Iris pigment epithelial cell (primary cell): ENCODE measurements at regions not wholly inside any gene's neighbourhood (a gene's known extent, or its start where the extent isn't known, plus 50 kb on each side); places are given as distances from the start of the nearest gene placed in this dataset.
A peak's percentile ranks its signal among the peaks of the same experiment; 100 is the strongest.

Source experiments
- DNase-seq: peaks from one replicate; pipeline ENCODE4 v3.0.0-alpha.2; 2011; ENCODE audit warnings: low read depth

DNA sequence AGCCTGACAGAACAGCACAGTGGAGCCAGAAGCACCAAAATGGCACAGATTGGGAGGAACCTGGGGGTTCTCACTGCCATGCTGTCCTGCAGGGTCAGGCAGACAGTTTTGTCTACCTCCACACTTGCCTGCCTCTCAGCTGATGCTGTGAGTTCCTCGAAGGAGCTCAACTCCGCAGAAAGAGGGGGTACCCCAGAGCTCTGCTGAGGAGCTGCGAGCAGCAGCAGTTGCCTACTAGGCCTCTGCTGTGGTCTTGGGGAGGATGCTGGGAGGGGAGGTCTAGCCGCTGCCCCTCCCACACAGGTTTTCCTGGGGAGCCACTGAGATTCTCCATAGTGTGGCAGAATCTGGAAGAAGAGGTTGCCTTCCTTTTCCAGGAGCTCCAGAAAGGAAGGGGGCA, 192.5 kb downstream of the FOXD2 start:
- DNase-seq, result no peak

DNA sequence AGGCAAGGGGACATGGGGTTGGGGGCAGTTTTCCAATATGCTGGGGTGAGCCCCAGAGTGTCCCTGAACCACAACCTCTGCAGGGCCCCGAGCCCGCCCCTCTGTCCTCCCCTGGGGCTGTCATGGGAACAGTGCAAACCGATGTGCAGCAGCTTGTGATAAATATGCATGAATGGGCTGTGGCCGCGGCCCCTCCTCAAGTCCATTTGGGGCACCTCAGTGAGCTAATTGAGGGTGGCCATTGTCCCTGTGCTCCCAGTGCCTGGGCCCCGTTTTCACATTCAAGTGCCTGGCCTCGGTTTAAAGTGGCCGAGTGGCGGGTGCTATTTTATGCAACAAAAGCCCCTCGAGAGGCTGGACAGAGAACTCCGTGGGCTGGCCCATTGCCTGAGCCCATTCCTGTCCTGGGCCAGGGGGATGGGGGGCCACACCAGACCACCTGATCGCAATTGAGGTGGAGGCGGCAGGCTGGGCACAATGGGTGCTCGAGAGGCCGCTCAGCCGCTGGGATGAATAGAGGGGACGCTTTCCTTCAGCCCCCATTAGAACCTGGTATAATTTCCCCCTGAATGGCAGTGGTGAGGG, 193.7 kb downstream of the FOXD2 start:
- no peak for DNase-seq

DNA sequence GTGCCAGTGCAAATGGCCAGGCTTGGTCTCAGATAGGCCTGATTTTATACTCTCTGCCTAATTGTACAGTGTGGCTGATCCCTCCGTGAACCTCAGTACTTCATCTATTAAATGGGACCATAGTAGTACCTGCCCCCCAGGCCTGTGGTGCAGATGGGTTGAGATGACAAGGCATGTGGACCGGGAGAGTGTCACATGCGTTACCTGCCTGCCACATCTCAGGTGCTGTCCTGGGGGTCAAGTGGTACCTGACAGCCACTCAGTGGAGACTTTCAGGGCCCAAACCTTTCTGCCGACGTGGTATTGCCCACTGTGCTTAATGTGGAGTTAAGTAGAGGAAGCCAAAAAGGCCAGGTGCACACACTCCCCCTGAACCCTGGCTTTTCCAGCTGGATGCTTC, 197.3 kb downstream of the FOXD2 start:
- DNase-seq, result no peak

DNA sequence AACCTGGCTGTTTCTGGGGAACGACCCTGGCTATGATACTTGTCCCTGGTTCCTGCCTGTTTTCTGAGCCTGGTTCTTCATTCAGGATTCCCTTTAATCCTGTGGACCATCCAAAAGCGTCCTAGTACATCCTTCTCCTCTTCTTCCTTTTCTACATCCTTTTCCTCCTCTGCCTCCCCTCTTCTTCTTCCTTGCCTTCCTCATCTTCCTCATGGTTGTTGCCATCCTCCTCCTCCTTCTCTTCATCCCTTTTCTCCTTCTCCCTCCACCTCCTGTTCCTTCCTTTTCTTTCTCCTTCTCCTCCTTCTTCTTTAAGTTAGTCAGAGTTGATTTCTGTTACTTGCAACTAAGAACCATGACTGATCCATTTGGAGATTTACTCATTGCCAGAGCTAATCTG, 197.8 kb downstream of the FOXD2 start:
- DNase-seq, result peak; percentile 21

DNA sequence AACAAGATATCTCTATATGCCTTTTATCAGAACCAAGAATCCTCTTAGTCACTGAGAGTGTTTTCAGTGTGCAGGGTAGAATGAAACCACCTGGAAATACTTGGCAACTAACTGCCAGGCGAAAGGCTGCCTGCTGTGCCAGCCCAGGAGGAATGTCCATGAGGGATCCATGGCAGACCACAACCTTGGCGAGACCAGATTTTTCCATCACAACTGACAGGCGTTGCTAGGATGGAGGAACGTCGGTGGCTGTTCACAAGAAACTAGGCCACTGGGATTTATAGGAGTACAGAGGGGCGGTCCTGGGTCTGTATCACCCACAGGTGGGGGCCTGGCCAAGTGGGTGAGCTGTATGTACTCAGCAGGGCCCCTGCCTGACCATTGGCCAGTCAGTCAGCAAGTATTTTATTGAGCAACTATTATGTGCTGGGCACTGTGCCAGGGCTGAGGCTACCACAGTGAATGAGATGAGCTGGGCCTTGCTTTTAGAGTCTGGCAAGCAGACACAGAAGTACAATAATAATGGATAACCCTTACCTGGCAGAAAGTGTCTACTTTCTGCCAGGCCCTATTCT, 199.4 kb downstream of the FOXD2 start:
- DNase-seq, result peak; percentile 76

DNA sequence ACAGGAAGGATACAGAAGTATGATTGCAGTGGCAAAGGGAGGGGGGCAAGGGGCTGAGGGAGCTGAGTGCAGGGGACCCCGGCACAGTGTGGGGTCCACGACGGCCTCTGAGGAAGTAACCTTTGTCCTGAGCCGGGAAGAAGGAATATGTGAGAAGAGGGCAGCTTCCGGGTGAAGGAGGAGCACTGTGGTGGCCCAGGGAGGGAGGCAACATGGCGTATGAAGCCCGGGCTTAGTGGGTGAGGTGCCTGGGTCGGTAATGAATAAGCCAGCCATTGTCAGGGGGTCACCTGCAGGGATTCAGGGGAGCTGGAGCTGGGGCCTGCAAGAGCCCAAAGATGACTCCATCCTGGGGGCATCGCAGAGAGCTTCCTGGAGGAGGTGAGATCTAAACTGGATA, 200.4 kb downstream of the FOXD2 start:
- DNase-seq, result no peak

DNA sequence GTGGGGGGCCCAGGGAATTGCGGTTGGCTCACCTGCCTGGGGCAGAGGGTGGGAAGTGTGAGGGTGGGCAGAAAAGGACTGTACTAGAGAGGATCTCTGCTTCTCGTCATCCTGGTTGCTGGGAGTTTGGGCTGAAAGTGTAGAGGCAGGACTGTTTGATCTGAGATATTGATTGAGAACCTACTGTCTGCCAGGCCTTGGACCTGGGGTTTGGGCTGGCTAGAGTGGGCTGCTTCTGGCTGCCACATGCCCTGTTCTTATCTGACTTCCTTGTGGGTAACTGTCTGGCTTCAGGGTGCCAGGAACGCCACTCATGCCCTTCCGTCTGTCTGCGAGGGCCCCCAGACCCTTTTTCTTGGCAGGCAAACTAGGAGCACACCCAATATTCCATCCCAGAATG, 200.9 kb downstream of the FOXD2 start:
- DNase-seq, result no peak

DNA sequence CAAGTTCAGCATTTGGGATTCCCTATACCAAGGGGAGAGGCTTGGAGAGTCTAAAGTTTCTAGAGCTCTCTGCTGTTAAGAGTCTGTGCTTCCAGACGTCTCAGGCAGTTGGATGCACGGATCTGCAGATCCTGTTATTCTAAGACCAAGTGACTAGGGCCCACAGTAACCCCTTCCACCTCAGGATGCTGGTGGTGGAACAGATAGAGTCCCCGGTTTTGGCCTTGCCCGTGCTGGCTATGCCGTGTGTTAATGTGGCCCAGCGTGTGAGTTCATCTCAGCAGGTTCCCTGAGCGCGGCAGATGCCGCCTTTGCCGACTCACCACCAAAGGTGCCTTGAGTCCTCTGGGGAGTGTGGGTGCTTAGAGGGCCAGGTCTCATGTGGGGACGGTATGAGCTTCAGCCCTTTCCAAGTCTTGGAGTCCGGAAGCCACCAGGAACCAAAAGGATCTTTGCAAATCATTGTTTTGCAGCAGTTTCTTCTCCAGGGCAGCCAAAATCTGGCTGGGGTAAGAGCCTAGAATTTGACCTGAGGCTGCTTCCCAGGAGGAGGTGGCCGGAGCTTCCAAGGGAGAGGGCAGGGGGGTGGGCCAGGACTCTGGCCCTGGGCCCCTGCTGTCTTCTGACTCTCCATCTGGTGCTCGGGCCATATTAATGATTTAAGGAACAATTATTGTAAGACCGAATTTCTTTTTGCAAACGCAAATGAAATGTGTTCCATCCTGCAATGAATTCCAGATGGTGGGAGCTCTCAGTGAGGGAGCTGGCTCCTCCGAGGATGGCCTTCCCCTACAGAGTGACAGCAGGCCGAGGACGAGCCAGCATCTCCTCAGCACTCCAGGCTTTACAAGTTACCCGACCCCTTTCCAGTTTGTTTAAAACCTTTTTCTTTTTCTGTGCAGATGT, 205.7 kb downstream of the FOXD2 start:
- no peak for DNase-seq

DNA sequence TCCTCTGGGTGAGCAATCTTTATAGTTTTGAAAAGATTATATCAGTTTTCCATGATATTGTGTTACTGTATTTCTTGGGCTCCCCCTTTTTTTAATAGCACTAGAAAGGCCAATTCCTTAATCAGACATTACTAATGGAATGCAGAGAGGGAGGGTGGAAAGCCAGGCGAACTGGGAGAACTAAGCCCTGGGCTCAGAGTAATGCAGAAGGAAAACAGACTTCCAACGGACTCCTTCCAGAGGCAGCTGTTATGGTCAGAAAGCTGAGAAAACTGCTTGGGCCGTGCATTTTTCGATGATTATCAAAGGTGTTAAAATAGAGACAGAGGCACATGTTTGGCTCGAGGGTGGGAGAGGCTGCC, 206.3 kb downstream of the FOXD2 start:
- DNase-seq, result peak; percentile 46

DNA sequence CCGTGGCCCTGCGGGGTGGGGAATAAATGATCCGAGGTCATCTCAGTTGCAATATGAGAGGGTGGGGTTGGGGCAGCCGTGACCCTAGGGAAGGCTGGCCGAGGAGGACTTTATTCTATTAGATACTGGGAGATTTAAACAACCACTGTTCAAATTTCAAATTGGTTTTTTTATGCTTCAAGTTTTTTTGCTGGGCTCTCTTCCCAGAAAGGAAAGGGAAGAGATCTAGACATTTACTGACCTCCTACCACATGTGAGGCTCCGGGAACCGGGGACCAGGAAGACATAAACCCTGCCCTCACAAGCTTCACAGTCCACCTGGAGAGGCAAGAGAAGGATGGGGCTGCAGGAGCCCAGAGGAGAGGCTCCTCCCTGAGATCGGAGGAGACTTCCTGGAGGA, 207.3 kb downstream of the FOXD2 start:
- no peak for DNase-seq

DNA sequence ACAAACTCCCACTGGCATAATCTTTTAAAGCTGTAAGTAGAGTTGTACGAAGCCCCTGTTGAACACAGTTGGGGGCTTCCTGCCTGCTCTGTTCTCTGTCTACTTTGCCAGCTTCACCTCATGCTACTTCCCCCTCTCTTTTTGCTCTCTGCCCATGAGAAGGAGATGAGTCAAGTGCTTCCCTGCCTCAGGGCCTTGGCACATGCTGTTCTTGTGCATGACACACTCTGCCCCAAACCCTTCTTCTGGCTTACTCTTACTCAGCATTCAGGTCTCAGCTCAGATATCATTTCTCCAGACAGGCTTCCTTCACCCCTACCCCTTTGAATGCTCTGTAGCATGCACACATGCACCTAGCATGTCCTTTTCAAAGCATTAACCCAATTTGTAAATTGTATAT, 208.8 kb downstream of the FOXD2 start:
- no peak for DNase-seq

DNA sequence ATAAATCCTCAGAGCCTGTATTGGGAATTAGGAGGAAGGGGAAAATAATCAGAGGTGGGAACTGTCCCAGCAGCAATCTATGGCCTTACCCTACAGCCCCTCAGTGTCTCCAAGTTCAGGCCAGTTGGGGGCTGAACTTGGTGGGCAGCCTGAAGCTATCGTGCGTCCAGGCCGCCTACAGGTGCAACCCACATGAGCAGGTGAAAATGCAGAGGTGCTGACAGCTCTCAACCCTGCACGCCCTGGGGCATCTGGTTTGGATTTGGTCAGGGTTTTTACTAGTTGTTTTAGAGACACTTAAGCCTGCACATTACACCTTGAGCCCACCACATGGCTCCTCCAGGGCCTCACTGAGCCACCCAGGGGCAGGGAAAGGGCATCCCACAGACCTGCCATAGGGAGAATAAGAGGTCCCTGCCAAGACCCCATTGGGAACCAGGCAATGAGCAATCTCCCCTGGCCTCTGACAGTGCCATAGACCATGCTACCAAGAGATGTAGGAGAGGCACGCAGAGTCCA, 209.5 kb downstream of the FOXD2 start:
- DNase-seq, result no peak

DNA sequence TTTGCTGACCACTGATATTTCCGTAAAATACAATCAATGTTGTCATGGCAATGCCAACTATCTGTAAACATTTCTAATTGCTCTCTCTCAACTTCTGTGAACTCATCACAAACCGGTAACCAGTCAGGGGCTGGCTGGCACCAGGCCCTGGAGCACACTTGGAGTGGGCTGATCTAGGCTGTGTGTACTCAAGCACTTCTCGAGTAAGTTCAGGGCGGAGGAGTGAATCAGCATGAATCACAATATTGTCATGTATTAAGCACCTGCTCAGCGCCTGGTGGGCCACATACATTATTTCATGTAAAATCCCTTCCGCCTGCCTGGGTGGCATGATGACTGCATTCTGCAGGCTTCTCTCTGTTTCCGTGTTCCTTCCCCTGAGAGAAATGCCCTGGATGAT, 212.4 kb downstream of the FOXD2 start:
- peak; percentile 98 for DNase-seq

DNA sequence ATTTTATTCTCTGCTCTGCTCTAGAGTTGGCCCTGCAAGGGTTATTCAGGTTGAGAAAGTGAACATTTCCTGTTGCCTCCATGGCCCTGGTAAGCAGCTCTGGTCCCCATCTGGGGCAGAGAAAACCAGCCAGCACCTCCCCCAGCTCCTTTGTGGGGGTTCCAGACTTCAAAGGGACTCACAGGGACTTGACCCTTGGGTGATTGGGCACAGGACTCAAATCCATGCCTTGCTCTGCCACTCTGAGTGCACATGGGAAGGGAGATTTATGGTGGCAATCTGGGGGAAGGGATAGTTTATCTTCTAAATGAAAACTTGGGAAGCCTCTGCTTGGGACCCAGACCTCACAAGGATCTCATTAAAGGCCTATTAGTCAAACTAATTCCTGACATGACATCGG, 212.8 kb downstream of the FOXD2 start:
- DNase-seq, result no peak

DNA sequence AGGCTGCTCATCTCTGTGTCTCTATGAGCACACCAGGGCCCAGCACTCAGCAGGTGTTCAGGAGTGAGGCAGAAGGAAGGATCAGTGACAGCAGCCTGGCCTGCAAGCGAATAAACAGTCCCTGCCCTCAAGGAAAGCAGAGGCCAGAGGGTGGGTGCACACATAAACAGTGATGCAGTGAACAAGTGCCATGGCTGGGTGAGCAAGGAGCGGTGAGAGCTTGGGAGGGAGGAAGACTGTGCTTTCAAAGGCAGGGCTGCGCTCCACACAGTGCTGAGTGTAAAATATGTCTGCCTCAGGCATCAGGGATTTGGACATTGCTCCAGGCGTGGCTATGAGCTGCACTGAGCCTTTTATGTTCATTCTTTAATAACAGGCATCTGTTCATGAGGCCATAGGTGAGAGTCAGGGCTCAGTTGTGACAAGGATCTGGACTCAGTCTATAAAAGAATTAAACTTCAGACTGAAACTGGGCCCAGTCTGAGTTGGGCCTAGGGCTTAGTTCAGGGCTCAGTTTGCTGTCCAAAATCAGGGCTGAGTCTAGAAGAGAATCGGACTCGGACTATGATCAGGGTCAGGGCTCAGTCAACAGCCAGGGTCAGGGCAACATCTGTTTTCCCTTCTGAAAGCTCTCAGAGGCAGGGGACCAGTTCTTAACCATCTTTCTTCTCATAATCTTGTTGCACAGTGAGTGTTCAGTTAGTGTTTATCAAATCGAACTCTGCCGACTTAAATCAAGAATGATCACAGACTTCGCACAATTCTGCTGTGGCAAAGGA, 213.7 kb downstream of the FOXD2 start:
- DNase-seq, result no peak

DNA sequence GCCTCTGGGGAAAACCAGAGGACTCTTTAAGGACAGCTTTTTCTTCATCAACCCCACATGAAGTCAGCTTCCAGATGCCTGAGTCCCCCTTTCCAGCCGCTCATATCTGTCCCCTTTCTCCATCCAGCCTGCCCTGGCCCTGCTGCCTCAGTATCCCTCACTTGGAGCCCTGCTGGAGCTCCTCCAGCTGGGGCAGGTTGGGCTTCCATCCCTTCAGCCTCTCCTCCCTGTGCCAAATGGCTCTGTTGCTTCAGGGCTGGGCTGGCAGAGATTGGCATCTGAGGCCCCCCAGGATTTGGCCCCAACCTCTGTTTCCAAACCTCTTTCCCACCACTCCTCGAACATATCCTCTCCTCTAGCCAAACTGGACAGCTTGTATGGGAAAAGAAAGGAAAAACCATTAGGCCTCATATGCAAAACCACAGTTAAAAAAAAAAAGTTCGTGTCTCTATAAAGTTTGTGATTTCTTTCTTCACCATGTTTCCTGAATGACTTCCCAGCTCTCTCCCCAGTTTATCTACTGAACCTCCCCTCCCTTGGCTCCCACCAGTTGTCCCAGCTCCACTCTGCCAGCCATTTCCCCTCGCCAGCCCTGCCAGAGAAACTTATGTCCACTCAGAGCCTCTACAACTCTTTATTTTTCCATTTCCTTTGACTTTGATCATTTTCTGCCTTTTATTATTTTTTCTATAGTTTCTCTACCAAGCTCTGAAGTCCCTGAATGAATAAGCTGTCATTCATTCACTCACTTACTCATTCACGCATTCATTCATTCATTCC, 217.9 kb downstream of the FOXD2 start:
- no peak for DNase-seq

DNA sequence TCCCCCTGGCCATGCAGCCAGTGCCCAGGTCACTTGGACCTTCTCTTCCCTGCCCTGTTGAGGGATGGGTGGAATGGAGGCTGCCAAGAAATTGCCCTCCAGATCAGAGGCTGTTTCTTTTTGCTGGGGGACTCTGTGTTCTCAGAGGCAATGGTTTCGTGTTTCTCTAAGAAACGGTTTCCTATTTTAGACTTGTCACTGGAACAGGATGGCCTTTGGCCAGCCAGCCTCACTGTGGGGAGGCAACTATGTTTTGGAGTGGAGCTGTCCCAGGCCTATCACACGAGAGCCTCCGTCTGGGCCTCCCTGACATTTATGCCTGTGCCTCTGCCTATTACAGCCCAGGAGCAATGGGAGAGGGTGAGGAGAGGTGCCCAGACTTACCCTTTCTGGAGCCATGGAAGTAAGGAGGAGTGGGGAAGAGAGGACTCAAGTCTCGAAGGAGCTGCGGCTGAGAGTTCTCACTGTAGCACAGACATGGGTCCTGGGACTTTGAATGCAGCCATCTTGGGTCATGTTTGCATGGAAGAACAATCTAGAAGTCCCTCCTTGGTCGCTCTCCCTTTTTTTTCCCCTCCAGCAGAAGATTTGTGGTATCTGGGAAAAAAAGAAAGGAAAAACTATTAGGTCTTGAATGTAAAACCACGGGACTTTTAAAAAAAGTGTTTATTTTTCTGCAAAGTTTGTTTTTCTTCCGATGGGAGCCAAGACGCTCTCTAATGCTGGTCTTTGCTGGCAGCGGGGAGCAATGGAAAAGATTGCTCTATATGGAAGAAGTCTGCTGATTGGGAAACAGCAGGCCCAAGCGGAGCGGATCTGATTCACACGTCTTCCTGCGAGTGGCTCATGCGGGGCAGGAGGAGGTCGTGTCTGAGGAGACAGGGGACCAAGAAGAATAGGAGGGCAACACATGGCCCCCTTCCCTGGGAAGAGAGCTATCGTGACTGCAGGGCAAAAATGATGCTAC, 219.2 kb downstream of the FOXD2 start:
- DNase-seq, result peak; percentile 96

DNA sequence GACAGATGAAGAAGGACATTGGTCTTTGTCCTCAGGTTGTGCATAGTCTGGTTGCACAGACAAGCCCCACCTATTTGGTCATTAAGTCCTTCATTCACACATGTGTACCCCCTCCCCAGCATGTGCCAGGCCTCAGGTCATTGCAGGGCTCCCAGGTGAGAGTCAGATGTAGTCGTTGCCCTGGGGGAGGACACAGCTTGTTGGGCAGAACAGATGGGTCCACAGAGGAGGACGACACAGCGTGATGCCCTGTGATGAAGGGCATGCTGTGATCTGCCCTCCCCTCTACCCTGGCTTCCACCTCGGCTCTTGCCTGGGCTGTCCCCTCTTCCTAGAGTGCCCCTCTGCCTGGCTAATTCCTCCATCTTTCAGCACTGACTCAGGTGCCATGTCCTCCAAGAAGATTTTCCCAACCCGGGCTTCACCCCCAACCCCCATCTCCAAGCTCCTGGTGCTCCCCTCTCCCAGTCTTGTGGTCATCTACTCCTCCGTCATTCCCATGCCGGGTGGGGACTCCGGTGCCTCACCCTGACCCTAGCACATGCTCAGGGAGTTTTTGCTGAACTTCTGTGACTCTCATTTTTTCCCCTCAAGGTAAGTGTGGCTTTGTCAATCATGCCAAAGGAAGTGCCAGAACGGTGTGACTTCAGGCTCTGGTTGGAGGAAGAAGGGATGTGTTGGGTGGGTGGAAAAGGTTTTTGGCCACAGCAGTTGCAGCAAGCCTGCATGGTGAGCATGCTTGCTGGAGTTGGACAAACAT, 220.5 kb downstream of the FOXD2 start:
- DNase-seq, result no peak

DNA sequence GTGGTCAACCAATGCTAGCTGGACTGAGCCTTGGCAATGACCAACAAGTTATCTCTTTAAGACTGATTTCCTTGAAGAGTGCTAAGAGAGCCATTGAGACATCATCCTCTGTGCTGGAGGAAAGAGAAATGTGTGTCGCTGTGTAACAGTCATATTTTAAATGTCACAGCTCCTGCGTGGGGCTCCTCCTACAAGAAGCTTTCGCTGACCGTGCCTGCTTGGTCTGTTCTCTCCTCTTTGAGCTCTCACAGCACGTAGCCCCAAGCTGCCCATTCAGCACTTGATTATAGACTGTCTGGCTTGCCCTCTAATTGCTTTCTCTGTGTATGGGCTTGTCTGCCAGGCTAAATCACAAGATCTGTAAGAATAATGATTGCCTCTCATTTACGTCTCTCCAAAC, 221.3 kb downstream of the FOXD2 start:
- no peak for DNase-seq

DNA sequence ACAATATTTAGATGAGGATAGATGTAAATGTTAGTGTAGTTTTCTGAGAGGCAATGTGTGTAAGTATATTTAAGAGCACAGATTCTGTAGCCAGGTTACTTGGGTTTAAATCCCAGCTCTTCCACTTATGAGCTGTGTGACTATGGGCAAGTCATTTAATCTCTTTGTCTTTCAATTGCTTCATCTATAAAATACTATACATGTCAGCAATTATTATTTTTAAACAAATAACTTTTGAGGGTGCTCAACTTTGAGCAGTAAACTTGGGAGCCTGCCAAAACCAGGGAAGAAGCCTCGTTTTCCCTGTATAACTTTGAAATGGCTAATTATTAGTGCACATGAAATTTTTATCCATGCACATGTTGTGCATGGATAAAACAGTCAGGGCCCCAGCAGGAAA, 222.8 kb downstream of the FOXD2 start:
- no peak for DNase-seq
